HG03558 (cell line): ENCODE measurements at regions not wholly inside any gene's neighbourhood (a gene's known extent, or its start where the extent isn't known, plus 50 kb on each side); places are given as distances from the start of the nearest gene placed in this dataset.
"Not testable (repeated sequence)": the region's sequence is repeated elsewhere in the genome, so short reads cannot be mapped to it uniquely, and the experiment has no call there.

Source experiments
- ATAC-seq: cut with Tn5 transposase; IDR thresholded peaks from one replicate; pipeline ENCODE4 v1.9.1; 2021; ENCODE audit warnings: moderate number of reproducible peaks; ENCODE audit not compliant: unreplicated experiment; ENCODE audit errors: extremely low read depth

DNA sequence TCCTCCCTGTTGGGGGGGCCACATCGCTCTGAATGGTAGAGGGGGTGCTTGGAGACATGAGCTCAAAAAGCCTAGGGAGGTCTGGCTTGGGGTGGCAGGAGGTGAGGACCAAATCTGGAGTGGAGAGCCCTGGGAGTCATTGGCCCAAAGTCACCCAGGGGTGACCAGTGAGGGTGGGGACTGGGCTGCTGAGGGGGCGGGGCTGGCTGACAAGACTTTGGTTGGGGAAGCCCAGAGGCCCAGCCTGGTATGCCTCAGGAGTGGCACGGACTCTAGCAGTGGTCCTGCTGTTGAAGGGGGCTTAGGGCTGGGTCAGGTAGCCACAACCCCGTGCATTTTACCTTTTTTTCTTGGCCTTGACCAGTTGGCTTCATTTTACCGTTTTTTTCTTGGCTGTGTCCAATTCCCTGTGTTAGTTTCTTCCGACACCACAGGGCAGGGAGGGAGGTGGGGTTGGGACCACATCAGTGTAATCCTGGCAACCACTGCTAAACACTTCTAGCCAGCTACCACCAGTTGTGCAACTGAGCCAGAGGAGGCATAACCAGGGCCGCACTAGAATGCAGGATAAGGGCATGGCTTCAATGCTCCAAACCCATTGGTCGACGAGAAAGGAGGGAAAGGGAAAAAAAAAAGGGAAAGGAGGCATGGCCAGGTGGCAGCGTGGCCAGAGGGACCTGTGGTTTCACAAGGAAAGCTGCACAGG lies 105.3 kb upstream of the C2CD4B start:
- ATAC-seq, result no peak

- ATAC-seq, result no peak
These were observed 107.2 kb upstream of the C2CD4B start for GRCh38 chr15:62272290-62272689.

- ATAC-seq, result no peak
These were observed 110.7 kb upstream of the C2CD4B start for GRCh38 chr15:62275831-62276230.

- no peak for ATAC-seq
These were observed 112.8 kb upstream of the C2CD4B start for GRCh38 chr15:62277816-62278394.

GRCh38 chr15:62278534-62278933 lies 113.4 kb upstream of the C2CD4B start:
- no peak for ATAC-seq

- ATAC-seq, result no peak
These were observed 114.0 kb upstream of the C2CD4B start for GRCh38 chr15:62279041-62279440.

DNA sequence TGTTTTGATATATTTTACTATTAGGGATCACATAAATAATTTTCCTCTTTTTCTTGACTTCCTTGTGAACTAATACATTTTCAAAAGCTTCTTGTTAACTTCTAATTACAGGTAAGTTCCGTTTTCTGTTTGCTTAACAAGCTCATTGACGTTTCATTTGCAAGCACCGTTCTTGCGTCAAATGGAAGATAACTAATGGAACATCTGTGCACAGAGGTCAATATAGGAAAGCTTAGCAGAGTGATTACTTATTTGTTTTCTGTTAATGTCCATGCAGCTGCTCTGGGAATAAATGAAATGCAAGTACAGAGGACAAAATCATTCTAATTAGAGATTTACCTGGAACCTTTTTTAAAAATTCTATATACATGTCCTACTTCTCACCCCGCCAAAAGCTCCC lies 115.5 kb upstream of the C2CD4B start:
- ATAC-seq, result no peak

GRCh38 chr15:62281801-62282200 lies 116.7 kb upstream of the C2CD4B start:
- not testable (repeated sequence) for ATAC-seq

GRCh38 chr15:62287066-62287857 lies 122.2 kb upstream of the C2CD4B start:
- ATAC-seq, result no peak

GRCh38 chr15:62288361-62289017 lies 123.4 kb upstream of the C2CD4B start:
- ATAC-seq, result no peak

DNA sequence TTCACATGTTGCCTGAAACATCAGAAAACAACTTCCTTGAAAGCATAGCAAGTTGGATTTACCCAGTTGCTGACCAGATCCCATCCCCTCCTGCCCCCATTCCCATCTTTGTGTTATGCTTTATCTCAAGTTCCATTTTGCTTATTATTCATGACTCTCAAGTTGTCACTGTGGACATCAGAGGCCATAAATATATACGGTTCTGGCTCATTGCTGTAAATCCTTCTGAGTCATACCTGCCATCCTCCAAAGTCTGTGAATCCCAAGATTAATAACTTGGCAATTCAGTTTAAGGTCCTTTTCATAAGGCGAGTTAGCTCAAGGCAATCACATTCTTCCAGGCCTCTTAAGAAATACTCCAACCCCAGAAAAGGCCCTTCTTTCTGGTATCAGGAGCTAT lies 126.2 kb upstream of the C2CD4B start:
- ATAC-seq, result no peak

DNA sequence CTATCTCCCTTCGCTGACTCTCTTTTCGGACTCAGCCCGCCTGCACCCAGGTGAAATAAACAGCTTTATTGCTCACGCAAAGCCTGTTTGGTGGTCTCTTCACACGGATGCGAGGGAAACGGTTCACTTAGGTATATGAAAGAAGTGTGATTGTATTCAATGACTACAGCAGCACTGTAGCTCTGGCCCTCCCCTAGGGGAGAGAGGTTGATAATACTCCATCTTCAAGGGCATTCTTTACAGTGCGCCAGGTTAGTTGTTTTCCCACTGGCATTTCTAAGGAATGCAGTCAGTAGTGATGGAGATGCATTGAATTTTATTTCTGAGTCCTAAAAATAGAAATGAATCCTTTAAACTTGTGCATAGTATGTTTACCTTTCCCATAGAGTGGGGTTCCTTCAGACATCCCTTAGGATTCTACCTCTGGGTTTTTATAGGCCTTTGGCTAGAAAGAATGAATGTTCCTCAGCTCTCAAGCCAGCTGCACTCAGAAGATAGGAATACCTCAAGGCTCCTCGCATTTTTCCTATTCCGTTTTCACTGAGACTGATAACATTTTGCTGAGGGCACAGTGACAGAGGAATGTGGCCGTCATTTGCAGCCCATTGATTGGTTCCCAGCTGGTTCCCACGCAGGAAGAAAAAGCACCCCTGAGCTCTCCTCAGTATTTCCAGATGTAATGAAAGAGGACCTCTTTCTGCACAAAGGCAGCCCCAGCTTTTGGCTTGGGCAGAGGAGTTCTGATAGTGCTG lies 131.8 kb upstream of the C2CD4B start:
- no peak for ATAC-seq

DNA sequence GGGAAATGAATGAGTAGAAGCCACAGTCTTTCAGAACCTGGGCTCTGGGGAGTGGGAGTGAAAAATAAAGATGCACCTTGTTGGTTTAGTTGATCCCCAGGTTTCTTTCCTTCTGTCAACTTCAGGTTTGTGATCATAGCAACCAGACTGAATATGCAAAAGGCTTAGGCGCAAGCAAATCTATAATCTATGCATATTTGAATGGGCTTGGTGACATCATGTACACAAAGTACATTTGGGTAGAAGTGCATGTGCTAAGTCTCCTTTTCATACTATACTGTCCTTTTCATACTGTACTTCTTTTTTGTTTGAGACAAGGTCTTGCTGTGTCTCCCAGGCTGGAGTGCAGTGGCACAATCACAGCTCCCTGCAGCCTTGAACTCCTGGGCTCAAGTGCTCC lies 132.4 kb upstream of the C2CD4B start:
- no peak for ATAC-seq

GRCh38 chr15:62297933-62298332 lies 132.8 kb upstream of the C2CD4B start:
- no peak for ATAC-seq

DNA sequence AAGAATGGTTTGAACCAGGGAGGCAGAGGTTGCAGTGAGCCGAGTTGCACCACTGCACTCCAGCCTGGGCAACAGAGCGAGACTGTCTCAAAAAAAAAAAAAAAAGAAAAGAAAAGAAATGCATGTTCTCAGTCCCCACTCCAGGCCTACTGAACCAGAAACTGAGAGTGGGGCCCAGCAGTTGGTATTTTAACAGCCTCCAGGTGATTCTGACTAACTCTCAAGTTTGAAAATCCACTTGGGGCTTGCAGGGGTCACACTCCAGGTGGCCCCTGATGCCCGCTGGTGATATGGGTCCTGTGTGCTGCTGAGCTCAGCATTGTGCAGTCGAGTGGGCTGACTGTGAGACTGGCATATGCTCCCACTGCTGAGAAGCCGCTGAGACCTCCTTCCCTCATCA lies 133.7 kb upstream of the C2CD4B start:
- no peak for ATAC-seq

- ATAC-seq, result no peak
These were observed 134.5 kb upstream of the C2CD4B start for GRCh38 chr15:62299541-62299940.

DNA sequence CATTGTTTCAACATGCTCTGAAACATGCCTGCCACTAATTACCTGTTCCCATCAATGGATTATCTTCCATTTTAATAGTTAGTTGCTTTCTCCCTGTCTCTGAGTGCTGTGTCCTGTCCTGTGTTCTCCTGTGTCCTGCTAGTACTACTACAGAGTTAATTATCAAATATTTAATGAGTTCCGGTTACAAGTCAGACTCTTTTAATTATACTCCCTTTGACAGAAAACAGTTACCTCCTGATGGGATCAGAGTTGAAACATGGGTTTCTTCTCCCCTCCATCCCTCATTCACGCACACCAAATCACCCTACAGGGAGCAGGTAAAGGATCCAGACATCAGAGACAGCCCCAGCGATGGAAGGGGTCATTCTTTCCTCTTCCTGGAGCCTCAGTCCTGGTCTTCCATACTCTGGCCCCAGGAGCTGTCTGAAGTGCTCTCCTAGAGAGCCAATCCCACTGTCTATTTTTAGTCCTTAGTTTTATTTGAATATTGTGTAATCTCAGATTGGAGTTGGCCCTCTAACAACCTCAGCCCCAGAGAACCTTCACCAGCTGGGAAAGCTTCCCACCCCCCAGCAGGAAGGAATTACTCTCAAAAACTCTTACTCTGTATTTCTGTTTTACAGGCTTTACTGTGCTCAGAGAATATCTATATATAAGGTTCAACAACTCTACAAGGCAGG lies 137.0 kb upstream of the C2CD4B start:
- ATAC-seq, result no peak

DNA sequence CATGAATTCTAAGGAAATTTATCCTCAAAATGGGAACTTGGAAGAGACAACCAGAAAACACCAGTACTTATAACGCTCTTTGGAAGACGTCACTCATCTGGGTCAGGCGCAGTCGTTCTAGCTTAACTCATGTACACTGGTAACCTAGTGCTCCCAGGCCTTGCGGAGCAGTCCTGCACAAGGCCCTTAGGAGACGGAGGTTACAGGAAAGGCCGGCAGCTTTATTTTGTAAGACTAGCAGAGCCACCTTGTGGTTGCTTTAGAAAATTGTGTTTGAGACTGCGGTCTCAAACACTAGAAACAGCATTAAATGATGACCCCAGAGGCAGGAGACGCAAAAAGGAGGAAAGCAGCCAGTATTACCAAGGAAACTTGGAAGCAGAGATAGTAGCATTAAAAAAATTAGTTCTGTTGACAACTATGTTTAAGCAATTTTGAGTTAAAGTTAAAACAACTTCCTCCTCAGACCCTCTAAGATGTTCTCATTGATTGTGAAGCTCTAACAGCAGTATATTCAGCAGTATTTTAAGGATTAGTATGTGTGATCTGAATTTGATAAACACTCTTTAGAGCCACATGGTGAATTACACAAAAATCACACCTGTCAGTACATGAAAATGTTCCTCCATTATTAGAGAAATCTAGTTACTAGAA lies 141.9 kb upstream of the C2CD4B start:
- no peak for ATAC-seq

- no peak for ATAC-seq
These were observed 142.5 kb upstream of the C2CD4B start for GRCh38 chr15:62307551-62307950.
